ENCODE measurements at regions not wholly inside any gene's neighbourhood (a gene's known extent, or its start where the extent isn't known, plus 50 kb on each side); places are given as distances from the start of the nearest gene placed in this dataset.
A peak's percentile ranks its signal among the peaks of the same experiment; 100 is the strongest.

DNA sequence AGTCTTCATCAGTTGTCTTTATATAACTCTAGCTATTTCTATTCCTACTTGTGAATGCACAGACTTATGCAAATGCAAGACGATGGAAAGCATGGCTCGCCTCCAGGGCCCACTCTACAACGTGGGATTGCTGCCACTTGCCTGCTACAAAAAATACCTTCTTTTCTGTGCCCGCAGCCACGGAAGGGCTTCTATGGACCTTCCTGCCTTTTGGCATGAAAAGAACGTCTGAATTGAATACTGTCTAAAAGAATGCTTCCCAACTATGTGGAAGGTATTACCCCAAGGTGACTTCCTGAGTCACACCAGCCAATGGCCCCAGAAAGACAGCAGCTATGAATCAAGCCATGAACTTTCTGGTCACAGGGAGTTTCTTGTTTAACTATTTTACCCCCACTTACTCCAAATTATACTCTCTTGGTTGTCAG, 261.2 kb downstream of the HIVEP2 start:
- DNase-seq, result no peak

DNA sequence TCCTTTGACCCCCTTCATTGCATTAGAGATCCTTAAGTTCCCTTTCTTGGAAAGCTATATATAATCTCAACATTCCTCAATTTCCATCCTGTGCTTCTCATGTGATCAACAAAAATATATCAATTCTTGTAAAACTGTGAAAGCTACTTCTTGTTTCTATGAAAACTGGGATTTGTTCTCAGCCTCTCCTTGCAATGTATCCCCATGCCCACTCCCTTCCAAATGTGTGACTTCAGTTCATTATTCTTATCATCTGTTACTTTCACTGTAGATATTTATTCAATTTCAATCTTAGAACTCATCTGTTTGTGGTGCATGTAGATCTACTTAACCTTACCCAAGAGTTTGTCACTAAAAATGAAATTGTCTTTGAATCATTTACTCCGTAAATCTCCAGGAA, 260.6 kb downstream of the HIVEP2 start:
- no peak for DNase-seq

DNA sequence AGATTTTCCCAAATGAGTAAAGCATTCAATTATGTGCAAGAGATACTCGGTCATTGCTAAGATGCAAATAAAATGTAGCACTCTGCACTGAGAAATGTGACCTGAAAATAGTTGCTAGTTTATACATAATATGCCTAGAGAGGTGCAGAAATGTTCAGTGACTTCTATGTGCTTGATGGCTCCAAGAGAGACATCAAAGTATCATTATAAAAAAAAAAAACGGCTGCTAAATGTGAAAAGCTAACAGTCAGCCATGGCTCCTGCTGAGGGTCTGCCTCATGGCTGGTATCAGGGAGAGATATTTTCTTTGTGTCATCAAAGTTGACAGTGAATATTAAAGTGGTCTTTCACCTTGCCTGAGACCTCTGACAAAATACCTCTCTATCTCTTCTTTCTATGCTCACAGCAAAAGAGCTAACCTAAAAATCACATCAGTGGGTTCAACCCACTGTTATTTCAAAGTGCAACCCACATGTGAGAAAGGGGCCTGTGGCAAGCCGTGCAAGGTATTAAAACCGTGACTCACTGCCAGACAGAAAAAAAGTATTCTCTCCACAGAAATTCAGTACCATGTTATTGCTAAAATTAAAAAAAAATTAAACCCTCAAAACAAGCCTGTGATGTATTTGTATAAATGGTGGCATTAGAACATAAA, 259.0 kb downstream of the HIVEP2 start:
- no peak for DNase-seq

DNA sequence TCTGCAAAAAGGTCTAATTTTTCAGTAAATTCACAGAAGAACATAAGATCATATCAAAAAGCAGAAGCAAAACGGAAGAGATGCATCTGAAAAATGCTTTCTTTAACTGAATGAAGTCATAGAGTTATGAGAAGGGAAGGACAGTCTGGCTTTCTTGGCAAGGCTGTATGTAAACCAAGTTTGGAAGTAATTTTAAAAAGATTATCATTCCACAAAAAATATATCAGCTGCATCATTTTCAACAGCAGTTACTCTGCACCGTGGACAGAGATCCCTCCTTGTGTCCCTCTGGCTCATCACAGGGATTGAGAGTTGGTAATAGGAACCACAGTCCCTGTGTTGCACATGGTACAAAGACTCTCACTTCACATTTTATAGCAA, 258.5 kb downstream of the HIVEP2 start:
- no peak for DNase-seq

GRCh38 chr6:142692942-142693341, 252.0 kb downstream of the HIVEP2 start:
- peak; percentile 63 to 67 for DNase-seq

DNA sequence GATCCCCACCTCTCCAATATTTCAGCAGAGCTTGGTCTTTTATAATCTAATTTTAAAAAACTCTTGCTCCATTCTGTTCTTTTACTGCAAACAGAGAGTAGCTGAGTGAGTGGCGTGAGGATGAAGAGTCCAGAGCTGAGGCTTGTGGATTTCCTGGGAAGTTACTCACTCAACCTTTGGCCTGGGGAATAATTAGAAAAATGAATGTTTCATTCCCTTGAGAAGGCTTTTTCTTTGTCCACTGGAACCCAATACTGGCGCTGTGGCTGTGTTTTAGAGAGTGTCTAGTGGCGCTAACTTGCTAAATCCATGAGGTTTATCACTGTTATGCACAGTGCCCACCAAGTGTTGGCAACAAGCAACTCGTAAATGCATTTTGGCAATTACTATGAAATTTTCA, 251.5 kb downstream of the HIVEP2 start:
- no peak for DNase-seq

GRCh38 chr6:142694054-142694453, 250.9 kb downstream of the HIVEP2 start:
- DNase-seq, result no peak

GRCh38 chr6:142695016-142695415, 250.0 kb downstream of the HIVEP2 start:
- DNase-seq, result no peak

GRCh38 chr6:142696123-142697000, 248.6 kb downstream of the HIVEP2 start:
- DNase-seq, result no peak

- DNase-seq, result no peak
Measured at GRCh38 chr6:142697001-142697335, 248.0 kb downstream of the HIVEP2 start.

DNA sequence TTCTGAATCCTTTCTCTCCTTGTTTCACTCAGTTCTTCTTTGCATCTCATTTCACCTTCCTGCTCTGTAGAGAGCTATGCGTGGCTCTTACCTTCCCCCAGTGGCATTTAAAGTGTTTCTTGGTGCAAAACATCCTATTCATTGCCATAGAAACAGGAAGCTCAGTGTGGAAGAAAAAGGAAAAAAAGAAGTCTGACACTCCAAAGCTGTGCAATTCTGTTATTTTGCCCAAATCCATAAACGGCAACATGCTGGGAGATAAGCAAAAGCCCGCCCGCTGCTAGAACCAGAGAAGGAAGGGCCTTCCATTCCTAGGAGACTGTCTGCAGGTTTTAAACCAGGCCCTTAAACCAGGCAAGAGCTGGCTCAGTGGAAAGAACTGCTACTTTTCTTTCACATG, 247.1 kb downstream of the HIVEP2 start:
- no peak for DNase-seq

- DNase-seq, result no peak
Measured at GRCh38 chr6:142698751-142699150, 246.2 kb downstream of the HIVEP2 start.

DNA sequence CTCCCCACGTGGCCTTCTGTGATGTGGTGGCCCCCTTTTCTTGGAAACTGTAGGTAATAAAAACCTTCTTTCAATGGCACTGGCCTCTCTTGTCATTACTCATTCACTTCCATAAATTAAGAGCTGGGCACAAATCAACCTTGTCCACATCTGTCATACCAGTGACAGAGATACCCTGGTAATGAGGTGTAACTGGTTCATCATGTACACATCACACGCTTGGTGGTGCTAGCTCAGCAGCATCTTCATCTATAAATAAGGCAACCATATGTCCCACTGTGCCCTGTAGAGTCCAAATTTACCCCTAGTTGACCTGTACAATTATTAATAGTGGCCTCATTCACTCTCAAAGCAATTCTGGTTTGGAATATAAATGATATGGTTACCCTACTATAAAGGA, 245.6 kb downstream of the HIVEP2 start:
- DNase-seq, result no peak

- peak; percentile 67 to 83 for DNase-seq
Measured at GRCh38 chr6:142700032-142700431, 244.9 kb downstream of the HIVEP2 start.

- DNase-seq, result peak; percentile 31 to 67
Measured at GRCh38 chr6:142700671-142701312, 244.2 kb downstream of the HIVEP2 start.

Data from inflammatory macrophage (primary cell).